SHP77 (cell line): ENCODE measurements at regions not wholly inside any gene's neighbourhood (a gene's known extent, or its start where the extent isn't known, plus 50 kb on each side); places are given as distances from the start of the nearest gene placed in this dataset.

Experiments used
- DNase-seq, 2 experiments: peaks; one replicate each; lab custom pipeline; 2025; lab: John Stamatoyannopoulos, UW

DNA sequence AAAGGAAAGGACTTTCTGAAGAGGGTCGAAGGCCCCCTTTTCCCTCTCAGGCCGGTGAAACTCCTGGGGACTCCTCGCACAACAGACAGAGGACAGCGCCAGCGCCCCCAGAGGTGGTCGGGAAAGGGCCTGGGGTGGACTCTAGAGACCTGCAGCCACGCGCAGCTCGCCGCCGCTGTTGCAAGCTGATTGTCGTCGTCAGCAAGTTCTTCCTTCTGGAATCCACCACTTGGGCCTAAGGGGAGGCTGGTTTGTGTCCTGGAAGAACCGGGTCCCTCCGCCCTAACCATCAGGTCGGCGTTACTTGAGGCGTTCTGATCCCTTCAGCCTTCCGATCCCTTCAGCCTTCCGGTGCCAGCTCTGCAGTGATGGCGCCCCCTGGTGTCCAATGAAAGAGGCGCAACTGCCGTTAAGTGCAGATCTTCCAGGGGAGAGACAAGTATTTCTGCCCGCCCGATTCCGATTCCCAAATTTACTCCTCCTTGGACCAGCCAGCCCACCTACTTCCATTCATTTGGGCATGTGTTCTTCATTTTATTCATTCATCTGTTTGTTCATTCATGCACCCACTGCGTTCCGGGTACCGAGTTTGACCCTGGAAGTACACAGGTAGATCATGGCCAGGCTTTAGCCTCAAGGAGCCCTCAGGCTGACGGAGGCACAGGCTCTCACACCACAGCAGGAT is 77.2 kb upstream of the SLC6A11 start:
- peak; percentile 31 to 43 for DNase-seq

DNA sequence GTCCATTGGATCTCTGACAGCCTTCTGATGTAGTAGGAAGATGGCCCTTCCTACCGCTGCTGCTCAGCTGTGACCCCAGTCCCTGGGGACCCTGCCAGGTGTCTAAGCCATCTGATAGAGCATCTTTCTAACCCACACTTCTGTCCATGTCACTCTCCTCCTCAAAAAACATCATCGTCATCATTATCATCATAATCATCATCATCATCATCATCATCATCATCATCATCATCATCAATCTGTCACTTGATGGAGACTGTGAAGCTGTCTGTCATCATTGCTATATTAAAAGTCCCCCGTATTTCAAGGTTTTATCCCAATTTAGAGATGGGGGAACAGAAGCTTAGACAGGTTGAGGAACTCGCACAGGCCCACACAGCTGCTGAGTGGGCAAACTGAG is 75.1 kb upstream of the SLC6A11 start:
- DNase-seq: no peak

GRCh38 chr3:10741891-10742671 is 73.9 kb upstream of the SLC6A11 start:
- no peak for DNase-seq

DNA sequence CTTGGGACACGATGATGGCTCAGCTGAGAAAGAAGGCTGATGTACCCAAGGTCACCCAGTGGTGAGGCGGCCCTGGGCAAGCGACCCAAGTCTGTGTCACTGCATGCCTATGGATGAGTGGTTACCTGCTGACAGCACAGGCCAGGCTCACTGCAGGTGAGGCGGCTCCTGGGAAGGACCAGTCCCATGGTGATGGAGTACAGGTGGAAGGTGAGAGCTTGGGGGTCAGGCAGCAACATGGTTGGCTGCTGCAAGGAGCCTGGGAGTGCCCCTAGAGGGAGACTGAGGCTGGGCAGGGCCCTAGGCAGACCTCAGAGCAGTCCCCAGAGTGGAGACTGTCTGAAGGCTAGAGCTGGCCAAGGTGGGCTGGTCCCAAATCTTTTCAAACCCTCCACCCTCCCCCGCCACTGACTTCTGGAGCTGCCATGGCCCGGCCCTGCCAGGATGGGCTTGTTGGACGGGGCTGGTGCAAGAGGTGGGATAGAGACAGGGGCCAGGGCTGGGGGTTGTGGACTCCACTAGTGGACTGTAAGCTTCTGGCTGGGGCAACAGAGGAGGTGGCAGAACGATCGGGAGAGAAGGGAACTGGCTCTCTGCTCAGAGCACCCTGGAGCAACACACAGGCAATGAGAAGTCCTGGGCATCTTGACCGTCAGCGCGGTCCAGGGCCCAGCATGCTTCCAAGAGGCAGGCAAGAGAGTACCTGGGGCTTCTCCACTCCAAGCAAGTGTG is 72.5 kb upstream of the SLC6A11 start:
- DNase-seq: no peak

DNA sequence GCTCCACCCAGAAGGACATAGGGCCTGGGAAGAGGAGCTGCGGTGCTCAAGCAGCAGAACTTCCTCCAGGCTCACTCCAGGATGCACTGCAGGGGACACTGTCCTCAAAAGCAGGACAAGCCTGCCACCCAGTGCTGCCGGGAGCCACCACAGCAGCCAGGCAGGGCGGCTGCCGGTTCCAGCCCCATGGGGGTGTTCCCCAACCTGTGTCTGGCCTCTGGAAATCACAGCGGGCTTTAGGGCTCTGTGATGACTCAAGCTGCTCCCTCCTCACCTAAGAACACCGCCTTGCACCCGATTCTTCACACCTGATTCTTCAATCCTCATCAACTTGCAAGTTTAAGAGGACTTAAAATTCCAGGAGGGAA is 71.9 kb upstream of the SLC6A11 start:
- DNase-seq: peak; percentile 43 to 44

DNA sequence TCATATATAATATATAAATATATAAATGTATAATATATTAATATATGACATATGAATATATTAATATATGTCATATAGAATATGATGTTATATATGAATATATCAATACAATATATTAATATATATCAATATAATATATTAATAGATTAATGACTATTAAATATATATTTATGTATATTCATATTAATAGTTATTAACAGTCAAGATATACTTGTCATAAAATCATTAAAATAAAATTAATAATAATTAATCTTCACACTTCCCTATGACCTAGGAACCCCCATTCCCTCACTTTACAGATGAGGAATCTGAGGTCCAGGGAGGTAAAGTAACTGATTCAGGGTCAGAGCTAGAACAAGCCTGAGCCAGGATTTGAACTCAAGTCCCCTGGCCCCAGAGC is 70.6 kb upstream of the SLC6A11 start:
- DNase-seq: no peak

DNA sequence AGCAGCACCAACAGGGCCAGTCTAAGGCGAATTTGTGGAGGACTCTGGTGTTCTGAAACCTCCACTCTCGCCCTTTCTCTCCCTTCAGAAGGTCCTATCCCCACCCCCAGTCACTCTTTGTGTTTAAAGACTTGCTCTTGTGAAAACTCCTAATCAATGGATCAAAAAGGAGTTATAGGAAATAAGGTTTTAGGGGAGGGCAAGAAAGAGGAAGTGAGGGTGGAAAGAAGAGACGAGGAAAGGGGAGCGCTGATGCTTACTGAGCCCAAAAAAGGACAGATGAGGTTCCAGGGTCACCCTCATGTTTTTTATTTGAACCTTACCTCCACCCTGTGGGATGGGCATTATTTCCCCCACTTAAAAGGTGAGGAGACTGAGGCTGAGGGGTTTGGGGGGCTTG is 70.0 kb upstream of the SLC6A11 start:
- no peak for DNase-seq

- no peak for DNase-seq
Measured at GRCh38 chr3:10746684-10747083, 69.3 kb upstream of the SLC6A11 start.

DNA sequence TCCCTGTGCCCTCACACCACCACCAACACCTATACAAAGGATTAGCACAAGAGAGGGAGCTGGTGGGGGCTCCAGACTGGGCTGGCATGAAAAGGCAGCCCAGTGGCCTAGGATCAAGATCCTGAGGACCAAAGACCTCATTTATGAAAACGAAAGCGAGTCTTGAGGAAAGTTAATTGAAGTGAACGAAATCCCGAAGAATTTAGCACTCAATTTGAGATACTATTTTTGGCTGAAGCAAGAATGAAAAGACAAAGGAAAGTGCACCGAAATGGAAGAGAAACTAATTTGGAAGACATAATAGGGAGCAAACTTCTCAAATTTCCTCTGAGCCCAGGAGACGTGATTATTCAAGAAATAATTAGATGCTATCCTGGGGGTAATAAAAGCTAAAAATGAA is 68.7 kb upstream of the SLC6A11 start:
- no peak for DNase-seq

DNA sequence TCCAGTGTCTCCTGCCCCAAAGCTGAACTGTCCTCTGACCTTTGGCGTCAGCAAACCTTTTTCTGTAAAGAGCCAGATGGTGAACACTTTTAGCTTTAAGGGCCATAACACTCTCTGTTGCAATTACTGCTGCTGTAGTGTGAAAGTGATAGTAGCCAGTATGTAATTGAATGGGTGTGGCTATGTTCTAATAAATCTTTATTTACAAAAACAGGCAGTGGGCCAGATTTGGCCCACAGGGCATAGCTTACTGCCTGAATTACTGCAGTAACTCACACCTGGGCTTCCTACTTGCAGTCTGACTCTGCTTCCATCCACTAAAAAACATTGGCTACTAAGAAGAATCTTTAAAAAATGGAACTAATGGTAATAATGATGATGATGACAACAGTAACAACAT is 68.0 kb upstream of the SLC6A11 start:
- DNase-seq: no peak

DNA sequence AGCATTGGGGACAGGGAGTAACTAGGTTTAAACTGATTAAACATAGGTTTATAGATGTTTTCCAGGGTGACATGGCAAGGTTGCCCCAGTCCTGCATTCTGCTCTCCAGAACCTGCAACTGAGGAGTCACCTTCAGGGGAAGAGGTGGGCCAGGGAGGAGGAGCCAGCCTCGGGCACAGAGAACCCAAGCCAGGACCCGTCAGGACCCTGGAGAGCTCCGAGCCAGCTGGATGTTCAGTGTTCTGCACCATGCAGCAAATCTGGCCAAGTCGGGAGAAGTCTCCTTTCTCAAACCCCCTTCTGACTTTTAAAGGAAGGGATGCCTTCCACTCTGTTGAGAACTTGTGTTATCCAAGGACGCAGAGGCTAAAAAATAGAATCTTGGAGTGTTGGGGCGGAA is 62.1 kb upstream of the SLC6A11 start:
- no peak for DNase-seq

DNA sequence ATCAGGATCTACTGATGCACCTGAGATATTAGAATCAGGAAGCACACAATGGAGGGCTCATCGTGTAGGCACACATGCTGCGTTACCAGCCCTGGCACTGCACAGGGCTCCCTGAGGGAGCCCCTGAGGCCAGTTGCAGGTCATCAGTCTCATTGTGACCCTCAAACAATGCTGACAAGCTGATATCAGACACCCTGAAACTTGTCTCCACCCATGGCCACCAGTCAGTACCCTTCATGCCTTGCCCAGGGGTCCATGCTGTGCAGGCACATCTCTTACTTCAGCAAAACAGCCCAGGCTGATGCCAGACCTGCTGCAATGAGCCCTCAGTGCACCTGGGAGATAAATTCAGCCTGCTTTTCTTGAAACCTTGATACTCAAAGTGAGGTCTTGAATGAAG is 59.5 kb upstream of the SLC6A11 start:
- no peak for DNase-seq

DNA sequence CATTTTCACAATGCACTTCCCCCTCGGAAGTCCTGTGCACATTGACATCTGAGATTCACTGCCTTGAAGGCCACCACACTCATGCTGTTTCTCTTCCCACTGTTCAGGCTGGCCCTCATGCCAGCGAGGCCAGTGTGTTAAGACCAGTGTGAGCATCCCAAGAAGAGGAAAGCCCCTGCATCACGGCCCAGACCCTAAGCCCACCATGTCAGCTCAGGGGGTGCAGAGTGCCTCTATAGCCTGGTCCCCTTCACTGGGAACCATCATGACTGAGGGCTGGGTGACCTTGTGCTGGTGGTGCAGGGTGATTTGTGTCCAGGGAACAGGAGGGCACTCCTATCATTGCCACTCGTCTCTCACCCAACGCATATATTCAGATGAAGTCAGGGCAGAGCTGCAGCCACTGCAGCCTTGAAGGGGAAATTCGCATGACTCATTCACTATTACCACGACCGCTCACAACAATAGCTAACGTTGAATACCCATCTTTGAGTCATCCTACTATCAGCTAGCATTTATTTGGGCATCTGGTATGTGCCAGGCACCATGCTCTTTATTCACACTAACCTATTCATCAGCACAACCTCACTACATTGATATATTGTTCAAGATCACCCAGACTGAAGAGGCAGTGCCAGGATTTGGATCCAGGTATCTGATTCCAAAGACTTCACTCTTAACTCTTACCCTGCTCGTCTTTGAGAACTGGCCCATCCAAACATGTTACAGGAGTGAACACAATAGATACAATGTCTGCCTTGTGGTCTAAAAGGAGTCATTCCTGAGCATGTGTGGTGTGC is 58.8 kb upstream of the SLC6A11 start:
- DNase-seq: no peak

DNA sequence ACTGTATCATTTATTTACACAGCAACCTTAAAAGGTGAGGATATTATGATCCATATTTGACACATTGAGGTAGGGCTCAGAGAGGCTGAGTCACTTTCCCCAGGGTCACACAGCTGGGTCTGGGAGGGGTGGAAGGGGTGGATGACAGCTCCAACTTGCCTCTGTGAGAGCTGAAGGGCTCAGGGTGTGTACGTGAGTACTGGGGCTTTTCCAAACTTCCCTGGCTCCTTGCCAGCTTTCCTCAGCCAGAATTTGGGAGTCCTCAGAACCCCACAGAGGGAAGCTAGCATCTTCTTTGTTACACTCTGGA is 58.3 kb upstream of the SLC6A11 start:
- no peak for DNase-seq

DNA sequence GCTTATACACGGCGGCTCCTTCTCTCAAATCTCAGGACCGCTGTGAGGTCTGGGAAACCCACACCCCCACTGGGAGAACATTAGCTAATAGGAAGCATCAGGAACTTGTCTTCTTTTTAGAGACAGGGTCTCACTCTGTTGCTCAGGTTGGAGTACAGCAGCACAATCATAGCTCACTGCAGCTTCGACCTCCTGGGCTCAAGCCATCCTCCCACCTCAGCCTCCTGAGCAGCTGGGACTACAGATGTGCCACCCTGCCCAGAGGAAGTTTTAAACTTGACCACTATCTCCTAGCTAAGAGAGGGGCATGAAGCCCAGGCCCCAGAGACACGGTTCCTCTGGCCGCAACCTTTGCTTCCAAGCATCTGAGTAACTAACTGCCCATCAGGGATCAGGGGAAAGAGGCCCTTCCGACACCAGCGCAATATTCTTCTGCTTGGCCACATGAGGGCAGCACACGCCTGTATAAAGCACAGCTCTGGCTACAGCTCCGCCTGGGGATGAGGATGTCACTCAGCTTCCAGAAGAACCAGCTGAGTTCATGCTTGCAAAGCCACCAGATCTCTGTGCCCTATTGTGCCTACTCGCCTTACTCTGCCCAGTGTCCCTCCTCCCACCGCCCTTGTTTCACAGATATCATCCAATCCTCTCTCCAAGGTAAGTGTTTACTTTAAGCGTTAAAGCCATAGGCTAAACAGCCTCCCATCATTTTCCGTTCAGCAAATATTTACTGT is 57.6 kb upstream of the SLC6A11 start:
- DNase-seq: peak; percentile 85 to 86

GRCh38 chr3:10759495-10759894 is 56.5 kb upstream of the SLC6A11 start:
- DNase-seq: no peak

DNA sequence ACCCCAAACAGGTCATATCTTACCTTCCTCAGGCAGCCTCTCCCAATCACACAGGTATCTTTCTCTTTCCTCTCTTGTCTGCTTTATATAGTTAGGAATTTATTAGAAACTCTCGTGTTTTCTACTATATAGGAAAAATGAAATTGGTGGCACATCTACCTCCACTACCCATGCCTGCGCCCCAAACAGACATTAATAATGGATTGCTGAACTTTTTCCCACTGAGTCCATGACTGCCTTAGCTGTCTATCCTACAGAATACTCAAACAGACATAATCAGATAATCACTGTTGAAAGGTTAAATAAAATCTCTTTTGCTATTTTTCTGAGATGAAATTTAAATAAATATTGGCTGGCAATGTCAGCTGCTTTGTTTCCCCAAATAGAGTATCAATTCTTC is 55.8 kb upstream of the SLC6A11 start:
- no peak for DNase-seq

GRCh38 chr3:10761583-10761982 is 54.4 kb upstream of the SLC6A11 start:
- DNase-seq: no peak

DNA sequence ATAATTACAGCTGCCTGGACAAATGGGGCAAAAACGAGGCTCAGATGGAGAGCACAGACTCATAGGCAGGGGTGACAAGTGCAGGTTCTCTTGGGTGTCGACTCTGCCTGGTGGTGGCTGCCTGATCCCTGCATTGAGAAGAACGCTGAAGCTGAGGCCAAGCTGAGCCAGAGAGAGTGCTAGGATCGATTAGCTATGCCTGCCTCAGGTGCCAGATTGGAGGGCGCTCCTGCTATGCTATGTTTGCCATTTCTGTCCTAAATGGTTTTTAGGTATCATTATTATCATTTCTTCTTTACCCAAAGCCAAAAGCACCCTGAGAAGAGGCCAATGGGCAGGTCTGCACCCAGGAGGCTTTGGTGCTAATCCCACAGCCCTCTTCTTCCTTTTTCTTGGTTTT is 53.9 kb upstream of the SLC6A11 start:
- DNase-seq: no peak

- no peak for DNase-seq
Measured at GRCh38 chr3:10762611-10763247, 53.3 kb upstream of the SLC6A11 start.

DNA sequence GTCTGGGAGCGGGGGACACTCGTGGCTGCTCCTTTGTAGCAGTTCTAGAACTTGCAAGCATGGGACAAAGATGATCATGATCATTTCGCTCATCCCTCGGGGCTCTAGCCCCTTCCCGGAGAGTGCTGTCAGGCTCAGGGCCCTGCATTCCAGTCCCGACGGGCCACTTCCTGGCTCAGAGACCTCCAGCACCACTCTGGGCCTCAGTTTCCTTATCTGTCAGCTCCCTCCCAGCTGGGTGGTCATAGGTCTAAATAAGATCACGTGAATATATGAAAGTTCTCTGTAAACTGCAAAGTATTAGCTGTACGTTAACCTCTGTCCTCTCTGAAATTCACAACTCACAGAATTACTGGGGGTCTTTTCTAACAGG is 52.8 kb upstream of the SLC6A11 start:
- no peak for DNase-seq
